ENCODE measurements at regions not wholly inside any gene's neighbourhood (a gene's known extent, or its start where the extent isn't known, plus 50 kb on each side); places are given as distances from the start of the nearest gene placed in this dataset.
"Not testable (repeated sequence)": the region's sequence is repeated elsewhere in the genome, so short reads cannot be mapped to it uniquely, and the experiment has no call there.

DNA sequence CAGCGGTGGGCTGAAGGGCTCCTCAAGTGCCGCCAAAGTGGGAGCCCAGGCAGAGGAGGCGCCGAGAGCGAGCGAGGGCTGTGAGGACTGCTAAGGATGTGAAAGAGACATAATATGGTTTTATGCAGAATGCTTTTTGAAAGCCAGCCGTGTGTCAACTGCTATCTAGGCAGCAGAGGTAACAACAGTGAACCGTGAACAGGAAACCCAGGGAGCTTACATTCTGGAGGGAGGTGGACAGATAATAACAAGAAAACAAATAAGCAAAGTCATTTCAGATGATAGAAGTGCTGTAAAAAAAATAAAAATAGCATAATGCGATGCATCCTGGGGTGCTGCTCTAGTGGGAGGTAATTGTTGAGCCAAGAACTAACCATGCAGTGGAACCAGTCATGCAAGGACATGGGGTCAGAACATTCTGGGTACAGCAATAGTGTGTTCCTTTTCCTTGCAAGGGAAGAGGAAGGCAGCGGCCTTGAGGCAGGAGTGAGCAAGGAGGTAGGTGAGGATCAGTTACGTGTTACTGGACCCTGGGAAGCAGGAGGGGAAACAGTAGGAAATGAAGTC lies 134.4 kb upstream of the TMEM170B start:
- DNase-seq: no peak

DNA sequence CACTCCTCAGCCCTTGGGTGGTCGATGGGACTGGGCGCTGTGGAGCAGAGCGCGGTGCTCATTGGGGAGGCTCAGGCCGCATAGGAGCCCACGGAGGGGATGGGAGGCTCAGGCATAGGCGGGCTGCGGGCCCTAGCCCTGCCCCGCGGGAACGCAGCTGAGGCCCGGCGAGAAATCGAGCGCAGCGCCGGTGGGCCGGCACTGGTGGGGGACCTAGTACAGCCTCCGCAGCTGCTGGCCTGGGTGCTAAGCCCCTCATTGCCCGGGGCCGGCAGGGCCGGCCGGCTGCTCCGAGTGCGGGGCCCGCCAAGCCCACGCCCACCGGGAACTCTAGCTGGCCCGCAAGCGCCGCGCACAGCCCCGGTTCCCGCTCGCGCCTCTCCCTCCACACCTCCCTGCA lies 135.0 kb upstream of the TMEM170B start:
- not testable (repeated sequence) for DNase-seq

DNA sequence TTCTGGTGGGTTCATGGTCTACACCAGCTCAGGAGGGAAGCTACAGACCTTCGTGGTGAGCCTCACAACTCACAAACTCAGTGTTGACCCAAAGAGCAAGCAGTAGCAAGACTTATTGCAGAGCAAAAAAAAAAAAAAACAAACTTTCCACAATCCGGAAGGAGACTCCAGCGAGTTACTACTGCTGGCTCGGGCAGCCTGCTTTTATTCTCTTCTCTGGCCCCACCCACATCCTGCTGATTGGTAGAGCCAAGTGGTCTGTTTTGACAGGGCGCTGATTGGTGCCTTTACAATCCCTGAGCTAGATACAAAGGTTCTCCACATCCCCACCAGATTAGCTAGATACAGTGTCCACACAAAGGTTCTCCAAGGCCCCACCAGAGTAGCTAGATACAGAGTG lies 135.6 kb upstream of the TMEM170B start:
- DNase-seq: not testable (repeated sequence)

DNA sequence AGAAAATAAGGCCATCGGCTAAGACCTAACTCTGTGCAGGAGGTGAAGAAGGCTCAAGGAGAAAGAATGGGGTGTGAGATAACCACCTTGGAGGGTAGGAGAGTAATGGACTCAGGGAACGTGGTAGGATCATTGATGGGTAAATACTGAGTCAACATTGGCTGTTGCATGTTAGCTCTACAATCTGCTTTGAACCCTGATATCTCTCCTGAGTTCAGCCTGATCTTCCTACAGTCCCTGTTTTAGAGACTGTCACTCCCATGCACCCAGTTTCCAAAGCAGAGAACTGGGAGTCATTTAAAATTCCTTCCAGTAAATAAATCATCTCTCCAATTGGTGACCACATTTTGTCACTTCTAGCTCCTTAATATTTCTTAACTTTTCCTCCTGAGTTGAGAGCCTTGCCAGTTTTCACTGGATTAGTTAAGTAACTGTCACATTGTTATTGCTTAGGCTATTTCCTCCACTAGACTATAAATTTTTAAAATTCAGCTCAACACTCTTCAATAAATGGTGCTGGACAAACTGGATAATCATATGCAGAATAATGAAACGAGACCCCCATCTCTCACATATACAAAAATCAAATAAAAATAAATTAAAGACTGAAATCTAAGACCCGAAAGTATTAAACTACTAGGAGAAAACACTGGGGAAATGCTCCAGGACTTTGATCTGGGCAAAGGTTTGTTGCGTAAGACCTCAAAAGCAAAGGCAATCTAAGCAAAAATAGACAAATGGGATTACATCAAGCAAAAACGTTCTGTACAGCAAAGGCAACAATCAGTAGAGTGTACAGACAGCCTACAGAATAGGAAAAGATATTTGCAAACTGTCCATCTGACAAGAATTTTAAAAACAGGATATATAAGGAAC lies 138.9 kb upstream of the TMEM170B start:
- peak; percentile 40 for DNase-seq

DNA sequence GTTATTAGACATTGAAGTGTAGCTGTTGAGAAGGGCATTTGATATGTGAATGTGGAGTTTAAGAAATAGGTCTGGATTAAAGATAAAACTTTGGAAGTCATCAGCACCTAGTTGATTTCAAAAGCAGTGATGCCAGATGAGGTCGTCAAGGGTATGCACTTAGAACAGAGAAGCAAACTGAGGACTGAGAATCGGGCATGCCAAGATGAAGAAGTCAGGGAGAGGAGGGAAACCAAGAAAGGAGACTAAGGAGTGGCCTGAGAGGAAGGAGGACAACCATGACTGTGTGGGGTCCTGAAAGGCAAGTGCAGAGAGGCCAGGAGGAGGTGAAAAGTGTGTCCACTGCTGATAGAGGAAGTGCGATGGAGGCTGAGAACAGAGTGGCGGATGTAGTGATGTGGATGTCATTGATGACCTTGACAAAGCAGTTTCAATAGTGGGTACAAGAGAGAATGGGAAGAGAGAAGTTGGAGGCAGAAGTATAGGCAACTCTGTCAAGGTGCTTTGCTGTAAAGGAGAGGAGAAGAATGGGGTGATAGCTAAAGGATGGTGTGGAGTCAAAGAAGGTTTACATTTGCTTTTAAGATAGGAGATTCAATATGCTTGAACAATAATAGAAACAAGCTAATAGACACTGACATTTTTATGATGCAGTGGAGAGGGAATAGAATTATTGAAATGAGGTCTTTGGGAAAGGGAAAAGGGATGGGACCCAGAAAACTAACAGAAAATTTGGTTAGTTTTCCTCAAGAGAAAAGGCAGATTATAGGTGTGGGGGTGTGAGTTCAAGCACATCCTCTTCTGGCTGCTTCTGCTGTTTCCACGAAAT lies 139.7 kb upstream of the TMEM170B start:
- no peak for DNase-seq

DNA sequence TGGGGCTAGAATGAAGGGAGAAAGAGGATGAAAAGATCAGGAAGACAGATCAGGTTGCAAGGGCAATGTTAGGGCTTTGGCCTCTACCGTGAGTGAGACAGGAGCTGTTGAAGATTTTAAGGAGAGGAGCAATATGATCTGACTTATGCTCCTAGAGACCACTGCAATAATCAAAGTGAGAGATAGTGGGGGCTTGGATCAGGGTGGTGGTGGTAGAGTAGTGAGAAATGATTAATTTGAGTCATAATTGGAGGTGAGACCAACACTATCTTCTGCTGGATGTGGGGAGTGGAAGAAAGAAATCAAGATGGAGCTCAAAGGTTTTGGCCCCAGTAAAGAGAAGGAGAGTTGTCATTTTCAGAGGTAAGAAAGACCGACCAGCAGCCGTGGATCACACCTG lies 140.7 kb upstream of the TMEM170B start:
- DNase-seq: no peak

DNA sequence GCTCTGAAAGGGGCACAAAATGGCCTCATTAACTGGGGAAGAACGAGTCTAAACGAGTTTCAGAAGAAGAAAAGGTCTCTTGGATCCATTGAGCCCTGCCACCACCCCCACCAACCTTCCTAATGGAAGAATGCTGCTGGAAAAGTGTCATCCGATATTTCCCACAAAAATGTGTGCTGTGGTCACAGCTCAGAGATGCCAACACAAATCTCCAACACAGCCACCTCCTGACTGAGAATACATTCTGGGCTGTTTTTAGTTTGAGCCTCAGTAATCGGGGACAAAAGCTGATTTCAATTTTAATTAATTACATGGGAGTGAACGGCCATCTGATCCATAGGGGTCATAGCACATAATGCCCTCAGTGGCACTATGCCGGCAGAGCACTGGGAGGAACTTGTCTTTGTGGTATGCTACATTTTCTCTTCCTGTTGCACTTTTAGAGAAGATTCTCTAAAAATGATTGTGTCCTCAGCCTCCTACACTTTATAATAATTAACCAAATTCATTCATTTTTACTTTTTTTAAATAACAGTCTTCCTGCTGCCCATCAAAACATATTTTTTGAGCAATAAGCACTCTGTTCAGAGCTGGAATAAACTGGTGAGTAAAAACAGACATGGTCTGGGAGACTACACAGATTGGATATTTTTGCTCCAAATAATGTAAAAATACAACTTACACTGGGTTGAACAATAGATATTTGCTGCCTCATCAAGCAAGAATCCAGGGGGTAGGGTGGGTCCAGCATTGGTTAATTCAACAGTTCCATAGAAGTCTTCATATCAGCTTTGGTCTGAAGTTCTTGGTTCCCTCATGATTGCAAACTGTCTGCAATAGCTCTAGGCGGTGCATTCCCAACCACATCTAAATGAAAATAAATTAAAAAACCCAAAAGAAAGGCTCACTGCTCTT lies 143.6 kb upstream of the TMEM170B start:
- DNase-seq: peak; percentile 86

DNA sequence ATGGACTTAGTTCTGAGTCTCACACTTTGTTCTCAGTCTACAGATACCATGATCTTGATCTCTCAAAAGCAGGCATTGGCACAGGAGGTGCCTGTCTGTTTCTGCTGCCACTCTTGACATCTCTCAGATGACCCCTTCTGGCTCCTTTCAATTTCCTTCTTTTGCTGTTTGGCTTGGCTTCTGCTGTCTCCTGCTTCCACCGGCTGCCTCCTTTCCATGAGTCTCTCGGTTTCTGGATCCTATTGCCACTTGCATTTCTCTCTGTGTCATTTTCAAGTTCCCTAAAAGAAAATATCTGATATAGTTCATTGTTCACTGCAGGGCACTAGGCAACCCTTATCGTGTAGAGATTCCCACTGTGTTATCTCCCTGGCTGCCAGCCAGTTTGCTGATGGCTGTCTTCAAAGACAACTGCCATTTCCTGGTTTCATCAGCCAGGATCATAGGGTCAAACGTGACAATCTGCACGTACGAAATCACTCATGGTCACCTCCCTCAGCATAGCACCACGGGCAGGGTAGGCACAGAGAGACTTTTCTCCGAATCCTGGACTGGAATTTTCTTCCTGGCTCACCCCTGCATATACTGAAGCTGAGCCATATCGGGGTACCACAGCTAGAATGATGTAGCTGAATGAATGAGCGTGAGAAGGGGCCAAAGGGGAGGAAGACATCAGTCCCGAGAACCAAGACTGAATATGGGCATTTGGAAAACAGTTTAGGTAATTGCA lies 144.6 kb upstream of the TMEM170B start:
- peak; percentile 28 for DNase-seq

DNA sequence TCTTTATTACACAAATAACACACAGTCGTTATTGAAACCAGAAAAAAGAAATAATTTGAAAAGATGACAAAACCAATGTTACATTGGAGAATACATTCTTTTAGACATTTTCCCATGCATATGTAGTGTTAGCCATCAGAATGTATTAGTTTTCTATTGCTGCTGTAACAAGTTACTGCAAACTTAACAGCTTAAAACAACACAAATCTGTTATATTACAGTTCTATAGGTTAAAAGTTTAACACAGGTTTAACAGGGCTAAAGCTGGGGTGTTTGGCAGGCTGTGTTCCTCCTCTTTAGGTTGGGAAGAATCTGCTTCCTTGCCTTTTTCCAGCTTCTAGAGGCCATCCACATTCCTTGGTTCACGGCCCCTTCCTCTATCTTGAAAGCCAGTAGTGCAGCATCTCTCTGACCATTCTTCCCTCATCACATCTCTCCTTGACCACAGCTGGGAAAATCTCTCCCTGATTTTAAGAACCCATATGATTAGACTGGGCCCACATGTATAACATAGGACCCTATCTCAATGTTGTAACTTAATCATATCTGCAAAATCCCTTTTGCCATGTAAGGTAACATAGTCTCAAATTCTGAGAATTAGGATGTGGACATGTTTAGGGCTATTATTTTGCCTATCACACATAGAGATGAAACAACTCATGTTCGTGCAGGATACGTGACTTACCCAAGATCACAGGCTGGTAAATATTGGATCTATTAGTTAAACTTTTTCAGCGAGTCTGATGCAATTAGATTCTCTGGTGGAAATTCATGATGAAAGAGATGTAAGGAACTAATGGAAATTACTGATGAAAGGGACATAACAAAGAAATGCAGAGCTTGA lies 145.4 kb upstream of the TMEM170B start:
- no peak for DNase-seq

DNA sequence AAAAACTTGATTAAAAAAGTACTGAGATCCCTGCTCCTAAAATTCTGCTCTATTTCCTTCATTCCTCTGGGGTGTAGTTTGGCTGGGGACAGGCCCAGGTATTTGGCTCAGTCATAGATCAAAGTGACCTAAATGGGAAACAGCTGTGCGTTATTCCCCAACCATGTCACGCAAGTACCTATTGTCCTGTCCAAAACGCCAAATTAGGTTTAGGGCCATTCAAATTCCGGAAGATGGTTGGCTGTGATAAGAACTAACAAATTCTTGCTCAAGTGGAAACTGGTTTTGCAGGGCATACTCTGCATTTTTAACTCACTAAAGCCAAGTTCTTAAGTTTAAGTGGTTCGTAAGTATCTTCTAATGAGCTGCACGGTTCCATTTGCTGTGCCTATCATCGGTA lies 147.6 kb upstream of the TMEM170B start:
- DNase-seq: peak; percentile 51

DNA sequence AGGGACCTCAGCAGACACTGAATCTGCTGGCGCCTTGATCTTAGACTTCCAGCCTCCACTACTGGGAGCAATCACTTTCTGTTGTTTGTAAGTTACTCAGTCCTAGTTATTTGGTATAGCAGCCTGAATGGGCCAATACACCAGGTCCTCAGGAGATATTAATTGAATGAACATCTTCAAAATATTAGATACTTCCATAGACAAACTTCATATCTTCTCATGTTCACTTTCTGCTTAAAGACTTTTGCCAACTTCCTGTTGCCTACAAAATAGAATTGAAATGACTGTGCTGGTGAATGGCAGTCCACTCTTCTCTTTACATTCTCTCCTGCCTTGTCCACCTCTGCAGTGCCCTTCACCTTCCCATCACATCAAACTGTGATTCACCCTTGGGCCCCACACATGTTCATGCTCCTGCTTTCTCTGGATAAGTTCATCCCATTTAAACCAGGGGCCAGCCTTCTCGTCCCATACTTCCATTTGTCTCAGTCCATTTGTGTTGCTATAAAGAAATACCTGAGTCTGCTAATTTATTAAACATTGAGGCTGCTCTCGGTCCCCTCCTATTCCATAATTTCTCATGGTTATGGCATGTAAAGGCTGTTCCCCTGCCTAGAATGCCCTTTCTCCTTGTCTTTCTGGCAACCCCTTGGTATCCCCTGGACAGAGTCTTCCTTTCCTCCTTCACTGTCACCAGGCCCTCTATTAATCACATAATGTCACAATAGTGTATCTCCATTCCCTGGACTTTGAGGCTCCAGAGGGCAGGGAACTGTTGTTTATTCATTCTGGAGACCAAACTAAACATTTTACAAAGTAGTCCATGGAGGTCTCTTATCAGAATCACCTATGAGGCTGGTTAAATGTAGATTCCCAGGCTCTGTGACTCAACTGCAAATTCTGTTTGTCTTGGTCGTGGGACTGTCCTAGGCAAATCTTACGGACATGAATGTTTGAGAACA lies 148.3 kb upstream of the TMEM170B start:
- no peak for DNase-seq

DNA sequence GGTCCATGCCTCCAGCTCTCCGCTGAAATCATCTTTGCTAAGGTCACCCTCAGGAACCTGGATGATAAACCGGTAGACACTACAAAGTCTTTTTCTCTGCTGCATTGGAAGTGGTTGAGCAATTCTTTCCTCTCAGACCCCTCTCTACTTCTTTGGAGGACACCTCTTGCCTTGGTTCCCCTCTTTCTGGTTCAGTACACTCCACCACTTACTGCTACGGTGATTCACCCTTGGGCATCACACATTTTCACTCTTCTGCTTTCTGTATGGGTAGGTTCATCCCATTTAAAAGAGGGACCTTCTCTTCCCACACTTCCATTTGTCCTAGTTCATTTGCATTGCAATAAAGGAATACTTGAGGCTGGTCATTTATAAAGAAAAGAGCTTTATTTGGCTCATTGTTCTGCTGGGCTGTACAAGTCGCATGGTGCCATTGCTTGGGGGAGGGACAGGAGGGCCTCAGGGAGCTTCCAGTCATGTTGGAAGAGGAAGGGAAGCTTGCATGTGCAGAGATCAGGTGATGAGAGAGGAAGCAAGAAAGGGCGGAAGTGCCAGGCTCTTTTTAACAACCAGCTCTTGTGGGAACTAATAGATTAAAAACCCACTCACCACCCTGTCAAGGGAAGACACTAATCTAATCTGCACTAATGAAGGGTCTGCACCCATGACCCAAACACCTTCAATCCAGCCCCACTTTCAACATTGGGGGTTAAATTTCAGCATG lies 149.7 kb upstream of the TMEM170B start:
- DNase-seq: no peak

DNA sequence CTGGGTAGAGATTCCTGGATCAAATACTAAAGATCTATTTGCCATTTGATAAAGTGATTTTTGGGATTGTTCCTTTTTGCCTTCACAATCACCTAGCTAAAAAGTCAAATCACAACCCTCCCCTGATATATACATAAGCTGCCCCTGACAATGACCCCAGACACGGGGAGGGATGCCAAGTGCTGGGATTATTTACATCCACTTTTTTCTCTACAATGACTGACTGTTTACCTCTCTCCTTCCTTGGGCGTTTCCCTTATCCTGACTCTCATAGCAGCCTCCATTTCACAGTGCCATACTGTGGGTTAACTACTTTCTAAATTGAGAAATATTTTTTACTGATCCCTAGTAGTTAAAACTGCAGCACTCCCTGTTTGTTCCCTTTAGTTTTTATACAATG lies 150.8 kb upstream of the TMEM170B start:
- no peak for DNase-seq

DNA sequence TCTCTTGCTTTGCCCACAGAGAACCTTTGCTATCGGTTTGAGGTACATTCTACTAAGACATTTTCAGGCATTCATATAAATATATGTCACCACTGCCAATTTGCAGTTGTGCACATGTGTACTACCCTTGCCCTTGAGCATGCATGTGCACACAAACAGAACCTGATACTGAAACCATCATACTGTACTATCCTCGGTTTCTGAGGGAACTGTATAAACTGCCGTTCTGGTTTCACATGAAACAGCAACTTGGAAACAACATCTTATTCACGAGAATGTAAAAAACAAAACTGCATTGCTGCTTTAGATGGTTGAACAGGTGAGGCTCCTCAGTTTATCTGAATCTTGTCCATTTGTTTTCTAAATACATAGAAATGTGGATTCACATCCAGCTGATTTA lies 151.2 kb upstream of the TMEM170B start:
- no peak for DNase-seq

DNA sequence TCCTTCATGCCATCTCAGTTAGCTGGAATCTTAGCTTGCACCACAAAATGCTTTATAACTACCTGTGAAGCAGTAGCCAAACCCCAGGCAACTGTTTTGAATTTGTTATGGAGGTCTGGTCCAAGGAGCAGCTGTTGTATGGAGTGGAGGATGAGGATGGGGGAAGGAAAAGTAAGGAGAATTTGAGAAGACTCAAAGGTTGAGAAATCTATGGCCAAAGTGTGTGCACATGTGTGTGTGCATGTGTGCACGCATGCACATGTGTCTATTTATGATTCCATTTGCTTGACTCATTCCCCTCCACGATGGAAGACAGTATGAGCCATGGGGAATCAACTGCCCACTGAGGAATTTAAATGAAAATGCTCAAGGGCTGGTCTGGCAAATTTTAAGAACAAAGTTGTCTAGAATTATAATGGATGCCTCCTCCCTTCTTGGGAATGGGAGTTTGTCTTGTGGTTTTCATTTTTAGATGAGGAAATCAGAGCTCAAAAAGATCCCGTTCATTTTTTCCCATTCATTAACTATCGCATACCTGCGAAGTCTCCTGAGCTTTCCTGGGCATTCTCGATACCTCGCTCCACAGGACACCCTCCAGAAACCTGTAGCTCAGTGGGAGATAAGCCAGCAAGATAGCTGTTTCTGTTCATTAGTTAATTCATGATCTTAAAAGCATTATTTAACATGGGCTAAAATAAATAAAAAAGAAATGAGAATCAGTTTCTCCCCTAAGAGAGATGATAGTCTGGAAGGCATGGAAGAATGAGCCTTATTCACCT lies 152.3 kb upstream of the NEDD9 start:
- peak; percentile 87 for DNase-seq

DNA sequence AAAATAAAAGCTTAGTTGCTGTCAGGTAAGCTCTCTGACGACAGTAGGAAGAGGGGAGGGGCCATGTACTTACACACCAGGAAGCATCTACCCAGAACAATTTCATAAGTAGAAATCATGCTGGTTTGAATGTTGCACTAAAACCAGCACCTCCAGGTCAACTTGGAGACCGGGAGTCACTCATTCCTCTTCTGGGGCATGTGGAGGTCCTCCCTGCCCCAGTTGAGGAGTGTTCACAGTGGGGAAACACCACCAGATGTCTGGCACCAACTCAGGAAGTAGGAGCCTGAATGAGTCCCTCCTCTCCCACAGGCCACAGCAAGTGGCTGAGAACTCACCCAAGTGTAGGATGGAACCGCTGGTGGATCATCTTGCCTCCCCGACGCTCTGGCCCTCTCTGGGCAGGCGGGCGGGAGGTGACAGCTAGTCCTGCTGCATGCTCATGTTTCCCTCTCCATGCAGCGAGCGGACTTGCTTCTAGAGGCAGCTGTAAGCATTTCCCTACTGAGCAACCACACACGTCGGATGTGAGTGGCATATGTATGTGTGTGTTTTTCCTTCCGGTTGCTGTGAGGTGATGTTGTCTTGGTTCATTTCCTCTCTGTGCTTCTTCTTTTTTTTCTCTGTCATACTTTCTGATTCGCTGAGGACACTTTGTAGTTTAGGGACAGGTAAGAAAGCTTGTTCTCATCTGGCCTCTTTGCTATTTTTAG lies 149.5 kb upstream of the NEDD9 start:
- no peak for DNase-seq

DNA sequence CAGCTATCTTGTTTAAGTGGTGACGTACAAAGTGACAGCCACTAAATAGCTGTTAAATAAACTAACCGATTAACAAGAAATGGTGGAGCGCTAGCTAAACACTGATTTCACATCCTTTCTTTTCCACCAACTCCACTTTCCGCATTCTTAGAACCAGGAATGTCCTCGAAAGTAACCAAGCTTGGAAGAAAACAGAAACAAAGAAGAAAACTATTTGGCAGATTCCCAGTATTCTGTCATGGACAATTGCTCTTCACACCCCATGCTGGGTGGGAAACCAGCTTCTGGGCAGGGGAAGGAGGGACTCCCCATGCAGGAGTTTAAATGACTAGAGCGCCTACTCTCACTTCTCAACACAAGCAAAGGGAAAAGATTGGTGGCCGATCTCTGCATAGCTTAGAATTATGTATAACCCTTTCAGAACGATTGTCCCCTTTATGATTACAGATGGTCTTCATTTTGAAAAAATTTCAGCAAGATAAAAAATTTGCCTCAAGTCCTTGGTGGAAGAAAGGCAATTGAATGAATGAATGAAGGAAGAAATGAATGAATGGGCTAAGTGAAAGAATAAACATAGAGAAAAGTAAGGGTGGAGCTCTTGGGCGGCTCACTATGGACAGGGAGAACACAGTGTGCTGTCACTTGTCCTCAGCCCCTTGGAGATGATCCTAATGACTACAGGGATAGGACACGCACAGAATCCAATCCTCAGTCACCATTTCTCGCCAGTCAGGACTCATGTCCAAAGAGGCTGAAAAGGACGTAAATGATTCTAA lies 148.7 kb upstream of the NEDD9 start:
- peak; percentile 48 for DNase-seq

Measured in fibroblast of skin of right biceps (primary cell).